NB4 (cell line): ENCODE measurements at regions not wholly inside any gene's neighbourhood (a gene's known extent, or its start where the extent isn't known, plus 50 kb on each side); places are given as distances from the start of the nearest gene placed in this dataset.
"Not testable (repeated sequence)": the region's sequence is repeated elsewhere in the genome, so short reads cannot be mapped to it uniquely, and the experiment has no call there.

Source experiments
- DNase-seq: peaks from one replicate; pipeline ENCODE4 v3.0.0; 2010; ENCODE audit warnings: low read depth
- H3K4me3 ChIP-seq: one replicate; pipeline ENCODE4 v1.5.1; 2011; ENCODE audit warnings: mild to moderate bottlenecking, low read depth, low read length, moderate library complexity
- CTCF ChIP-seq: IDR thresholded peaks from one replicate; pipeline ENCODE4 v1.5.1; 2012; ENCODE audit warnings: low read depth, low read length
- MAX ChIP-seq: IDR thresholded peaks from 2 replicates; pipeline ENCODE4 v1.6.1; 2011; ENCODE audit warnings: low read depth, low read length
- MYC ChIP-seq: IDR thresholded peaks from 2 replicates; pipeline ENCODE4 v1.6.1; 2011; ENCODE audit warnings: low read depth, low read length
- POLR2A ChIP-seq: IDR thresholded peaks from 2 replicates; pipeline ENCODE4 v1.6.1; 2011; ENCODE audit warnings: mild to moderate bottlenecking; ENCODE audit not compliant: insufficient read length; ENCODE audit errors: extremely low read depth

DNA sequence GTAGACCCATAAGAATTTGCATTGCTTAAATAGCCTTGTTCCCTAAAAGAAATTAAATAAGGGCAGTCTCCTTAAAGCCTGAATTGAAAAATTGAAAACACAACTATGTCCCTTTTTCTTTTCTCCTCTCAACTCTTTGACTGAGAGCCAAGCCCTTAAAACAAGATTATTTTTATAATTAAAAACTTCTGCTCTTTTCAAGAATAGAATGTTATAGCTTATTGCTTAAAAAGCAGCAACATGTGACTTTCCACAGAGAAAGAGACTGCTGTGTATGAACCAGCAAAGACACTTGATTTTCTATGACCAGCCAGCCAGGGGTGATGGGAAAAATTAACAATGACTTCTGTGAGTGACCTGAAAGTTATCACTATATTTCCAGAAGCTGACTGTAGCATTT is 295.2 kb upstream of the CELF2 start:
- no peak overlapping the region for H3K4me3 ChIP-seq
- TF ChIP-seq MYC (no peak), CTCF (no peak), MAX (no peak), POLR2A (no peak)
- DNase-seq, result no peak

DNA sequence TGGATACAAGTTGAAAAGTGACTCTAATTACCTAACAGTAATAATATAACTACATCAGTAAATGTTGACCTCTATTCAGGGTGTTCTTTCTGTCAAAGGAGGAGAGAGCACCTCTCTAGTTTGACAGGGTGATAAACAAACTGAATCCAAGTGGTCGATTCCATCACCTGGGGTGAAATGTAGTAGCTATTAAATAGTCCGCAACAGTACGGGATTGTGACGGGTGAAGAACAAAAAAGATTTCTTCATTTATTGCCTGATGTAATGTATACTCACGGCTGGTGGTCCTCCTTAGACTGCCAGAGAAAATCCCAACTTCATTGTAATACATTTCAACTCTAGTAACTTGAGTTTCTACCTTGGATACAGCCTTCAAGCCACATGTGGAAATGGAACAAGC is 292.5 kb upstream of the CELF2 start:
- H3K4me3 ChIP-seq, result no peak overlapping the region
- no peak for DNase-seq
- no peak for TF ChIP-seq MAX
- TF ChIP-seq CTCF, result no peak
- TF ChIP-seq MYC, result no peak
- TF ChIP-seq POLR2A, result no peak

- TF ChIP-seq CTCF (no peak), MYC (no peak), POLR2A (no peak), MAX (no peak)
These were observed 291.6 kb upstream of the CELF2 start for GRCh38 chr10:10726101-10726500.

DNA sequence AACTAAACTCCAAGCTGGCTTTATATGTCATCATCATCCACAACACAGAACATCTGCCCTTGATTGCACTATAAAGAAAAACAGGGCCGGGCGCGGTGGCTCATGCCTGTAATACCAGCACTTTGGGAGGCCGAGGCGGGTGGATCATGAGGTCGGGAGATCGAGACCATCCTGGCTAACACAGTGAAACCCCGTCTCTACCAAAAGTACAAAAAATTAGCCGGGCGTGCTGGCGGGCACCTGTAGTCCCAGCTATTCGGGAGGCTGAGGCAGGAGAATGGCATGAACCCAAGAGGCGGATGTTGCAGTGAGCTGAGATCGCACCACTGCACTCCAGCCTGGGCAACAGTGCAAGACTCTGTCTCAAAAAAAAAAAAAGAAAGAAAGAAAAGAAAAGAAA is 290.3 kb upstream of the CELF2 start:
- not testable (repeated sequence) for H3K4me3 ChIP-seq, DNase-seq

More at GRCh38 chr10:10726101-10726500, 291.6 kb upstream of the CELF2 start:
- no peak overlapping the region for H3K4me3 ChIP-seq
- no peak for DNase-seq

DNA sequence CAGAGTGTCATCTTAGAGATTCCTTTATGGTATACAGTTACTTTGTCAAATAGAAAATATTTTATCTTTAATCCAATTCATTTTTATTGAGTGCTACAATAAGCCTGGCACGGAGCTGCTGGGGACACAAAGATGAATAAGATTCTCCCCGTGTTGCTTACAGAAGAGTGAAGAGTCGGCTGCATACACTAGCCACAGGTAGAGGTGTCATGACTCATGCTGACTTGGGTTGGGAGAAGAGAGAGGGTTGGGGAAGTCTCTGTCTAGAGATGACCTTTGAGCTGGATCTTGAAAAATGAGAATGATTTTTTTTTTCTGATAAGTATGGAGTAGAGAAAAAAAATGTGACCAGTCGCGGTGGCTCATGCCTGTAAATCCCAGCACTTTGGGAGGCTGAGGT is 289.9 kb upstream of the CELF2 start:
- no peak overlapping the region for H3K4me3 ChIP-seq
- no peak for DNase-seq
- TF ChIP-seq MAX (no peak), CTCF (no peak), MYC (no peak), POLR2A (no peak)

GRCh38 chr10:10730471-10731043 is 287.1 kb upstream of the CELF2 start:
- H3K4me3 ChIP-seq, result no peak overlapping the region
- TF ChIP-seq MAX (no peak), POLR2A (no peak), MYC (no peak)
- no peak for DNase-seq

- TF ChIP-seq CTCF (no peak), POLR2A (no peak), MAX (no peak), MYC (no peak)
- DNase-seq, result no peak
- no peak overlapping the region for H3K4me3 ChIP-seq
These were observed 286.3 kb upstream of the CELF2 start for GRCh38 chr10:10731366-10731765.
